ENCODE measurements at regions not wholly inside any gene's neighbourhood (a gene's known extent, or its start where the extent isn't known, plus 50 kb on each side); places are given as distances from the start of the nearest gene placed in this dataset.

DNA sequence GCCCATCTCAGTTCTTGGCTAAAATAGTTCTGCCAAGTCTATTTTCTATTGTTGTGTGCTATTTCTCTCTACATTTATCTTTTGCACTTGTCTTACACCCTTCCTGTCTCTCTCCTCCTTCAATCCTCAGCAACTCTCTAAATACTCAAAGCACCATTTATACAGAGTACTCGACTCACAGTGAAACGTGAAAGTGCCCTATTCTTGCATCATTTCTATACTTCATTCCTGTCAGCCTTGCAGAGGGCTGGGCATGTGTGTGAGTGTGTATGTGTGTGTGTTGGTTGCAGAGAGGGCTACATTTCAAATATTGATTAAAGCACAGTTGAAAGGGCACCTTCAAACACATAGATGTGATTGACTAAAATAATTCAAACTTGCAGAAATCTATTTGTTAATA, 373.2 kb upstream of the MANEA start:
- TF ChIP-seq, protein P1, sequence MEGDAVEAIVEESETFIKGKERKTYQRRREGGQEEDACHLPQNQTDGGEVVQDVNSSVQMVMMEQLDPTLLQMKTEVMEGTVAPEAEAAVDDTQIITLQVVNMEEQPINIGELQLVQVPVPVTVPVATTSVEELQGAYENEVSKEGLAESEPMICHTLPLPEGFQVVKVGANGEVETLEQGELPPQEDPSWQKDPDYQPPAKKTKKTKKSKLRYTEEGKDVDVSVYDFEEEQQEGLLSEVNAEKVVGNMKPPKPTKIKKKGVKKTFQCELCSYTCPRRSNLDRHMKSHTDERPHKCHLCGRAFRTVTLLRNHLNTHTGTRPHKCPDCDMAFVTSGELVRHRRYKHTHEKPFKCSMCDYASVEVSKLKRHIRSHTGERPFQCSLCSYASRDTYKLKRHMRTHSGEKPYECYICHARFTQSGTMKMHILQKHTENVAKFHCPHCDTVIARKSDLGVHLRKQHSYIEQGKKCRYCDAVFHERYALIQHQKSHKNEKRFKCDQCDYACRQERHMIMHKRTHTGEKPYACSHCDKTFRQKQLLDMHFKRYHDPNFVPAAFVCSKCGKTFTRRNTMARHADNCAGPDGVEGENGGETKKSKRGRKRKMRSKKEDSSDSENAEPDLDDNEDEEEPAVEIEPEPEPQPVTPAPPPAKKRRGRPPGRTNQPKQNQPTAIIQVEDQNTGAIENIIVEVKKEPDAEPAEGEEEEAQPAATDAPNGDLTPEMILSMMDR (conservative IDR thresholded peaks at IDR 0.05; ENCODE audit: low read depth in 2 of 2), result no peak
- TF ChIP-seq EZH2 (IDR thresholded peaks at IDR 0.05; ENCODE audit: low read depth, unreplicated experiment) (no peak), POLR2AphosphoS5 (IDR thresholded peaks at IDR 0.05; ENCODE audit: low read depth) (no peak), CREB1 (CRISPR knock-in tag; IDR thresholded peaks at IDR 0.05; ENCODE audit: low read depth) (no peak), EZH2phosphoT487 (IDR thresholded peaks at IDR 0.05; ENCODE audit: unreplicated experiment) (no peak), NANOG (IDR thresholded peaks at IDR 0.05; ENCODE audit: borderline replicate concordance) (no peak), ZNF331 (CRISPR knock-in tag; IDR thresholded peaks at IDR 0.05; ENCODE audit: low read depth) (no peak), JUNB (IDR thresholded peaks at IDR 0.05; ENCODE audit: unreplicated experiment) (no peak)
- TF ChIP-seq, protein P2, sequence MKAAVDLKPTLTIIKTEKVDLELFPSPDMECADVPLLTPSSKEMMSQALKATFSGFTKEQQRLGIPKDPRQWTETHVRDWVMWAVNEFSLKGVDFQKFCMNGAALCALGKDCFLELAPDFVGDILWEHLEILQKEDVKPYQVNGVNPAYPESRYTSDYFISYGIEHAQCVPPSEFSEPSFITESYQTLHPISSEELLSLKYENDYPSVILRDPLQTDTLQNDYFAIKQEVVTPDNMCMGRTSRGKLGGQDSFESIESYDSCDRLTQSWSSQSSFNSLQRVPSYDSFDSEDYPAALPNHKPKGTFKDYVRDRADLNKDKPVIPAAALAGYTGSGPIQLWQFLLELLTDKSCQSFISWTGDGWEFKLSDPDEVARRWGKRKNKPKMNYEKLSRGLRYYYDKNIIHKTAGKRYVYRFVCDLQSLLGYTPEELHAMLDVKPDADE (IDR thresholded peaks at IDR 0.05), result no peak
- TF ChIP-seq, protein P3, sequence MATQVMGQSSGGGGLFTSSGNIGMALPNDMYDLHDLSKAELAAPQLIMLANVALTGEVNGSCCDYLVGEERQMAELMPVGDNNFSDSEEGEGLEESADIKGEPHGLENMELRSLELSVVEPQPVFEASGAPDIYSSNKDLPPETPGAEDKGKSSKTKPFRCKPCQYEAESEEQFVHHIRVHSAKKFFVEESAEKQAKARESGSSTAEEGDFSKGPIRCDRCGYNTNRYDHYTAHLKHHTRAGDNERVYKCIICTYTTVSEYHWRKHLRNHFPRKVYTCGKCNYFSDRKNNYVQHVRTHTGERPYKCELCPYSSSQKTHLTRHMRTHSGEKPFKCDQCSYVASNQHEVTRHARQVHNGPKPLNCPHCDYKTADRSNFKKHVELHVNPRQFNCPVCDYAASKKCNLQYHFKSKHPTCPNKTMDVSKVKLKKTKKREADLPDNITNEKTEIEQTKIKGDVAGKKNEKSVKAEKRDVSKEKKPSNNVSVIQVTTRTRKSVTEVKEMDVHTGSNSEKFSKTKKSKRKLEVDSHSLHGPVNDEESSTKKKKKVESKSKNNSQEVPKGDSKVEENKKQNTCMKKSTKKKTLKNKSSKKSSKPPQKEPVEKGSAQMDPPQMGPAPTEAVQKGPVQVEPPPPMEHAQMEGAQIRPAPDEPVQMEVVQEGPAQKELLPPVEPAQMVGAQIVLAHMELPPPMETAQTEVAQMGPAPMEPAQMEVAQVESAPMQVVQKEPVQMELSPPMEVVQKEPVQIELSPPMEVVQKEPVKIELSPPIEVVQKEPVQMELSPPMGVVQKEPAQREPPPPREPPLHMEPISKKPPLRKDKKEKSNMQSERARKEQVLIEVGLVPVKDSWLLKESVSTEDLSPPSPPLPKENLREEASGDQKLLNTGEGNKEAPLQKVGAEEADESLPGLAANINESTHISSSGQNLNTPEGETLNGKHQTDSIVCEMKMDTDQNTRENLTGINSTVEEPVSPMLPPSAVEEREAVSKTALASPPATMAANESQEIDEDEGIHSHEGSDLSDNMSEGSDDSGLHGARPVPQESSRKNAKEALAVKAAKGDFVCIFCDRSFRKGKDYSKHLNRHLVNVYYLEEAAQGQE (IDR thresholded peaks at IDR 0.05; ENCODE audit: unreplicated experiment), result no peak

All from GM23338 (cell line).